Colonic mucosa (tissue), 4 donors: ENCODE measurements at regions not wholly inside any gene's neighbourhood (a gene's known extent, or its start where the extent isn't known, plus 50 kb on each side); places are given as distances from the start of the nearest gene placed in this dataset.
"Not testable (repeated sequence)": the region's sequence is repeated elsewhere in the genome, so short reads cannot be mapped to it uniquely, and the experiment has no call there.

Experiments
- DNase-seq: peaks from one replicate; pipeline ENCODE4 v3.0.0-alpha.2; 2020
- H3K27ac ChIP-seq: fragments of 200-600 bp; one replicate; pipeline ENCODE4 v1.8.0; 2021
- H3K27me3 ChIP-seq: fragments of 200-600 bp; one replicate; pipeline ENCODE4 v1.8.0; 2021
- H3K36me3 ChIP-seq: fragments of 200-600 bp; one replicate; pipeline ENCODE4 v1.8.0; 2021
- H3K4me1 ChIP-seq: fragments of 200-600 bp; one replicate; pipeline ENCODE4 v1.8.0; 2021; ENCODE audit warnings: mild to moderate bottlenecking
- H3K4me3 ChIP-seq: fragments of 200-600 bp; one replicate; pipeline ENCODE4 v1.8.0; 2021
- H3K9ac ChIP-seq, 2 donors: one replicate each; pipeline ENCODE4 v1.7.0; 2013; ENCODE audit warnings: control low read depth in 2 of 2, low read depth in 2 of 2, low read length in 2 of 2
- H3K9me3 ChIP-seq: fragments of 200-600 bp; one replicate; pipeline ENCODE4 v1.8.0; 2021
- intact Hi-C: fragments of 100-400 bp; cut with DNase I; formaldehyde crosslinking; loops from one replicate; pipeline ENCODE4 v1.14.1; 2022
- TF ChIP-seq, protein P1 (sequence below): fragments of 200-600 bp; IDR thresholded peaks from one replicate; pipeline ENCODE4 v1.8.0; 2022; ENCODE audit warnings: antibody characterized with exemption, mild to moderate bottlenecking
- donor health status: healthy.
- donor health status: DM: no; HTN: no; CAD: no.
- donor health status: DM: no; HTN: no; CAD: no.

DNA sequence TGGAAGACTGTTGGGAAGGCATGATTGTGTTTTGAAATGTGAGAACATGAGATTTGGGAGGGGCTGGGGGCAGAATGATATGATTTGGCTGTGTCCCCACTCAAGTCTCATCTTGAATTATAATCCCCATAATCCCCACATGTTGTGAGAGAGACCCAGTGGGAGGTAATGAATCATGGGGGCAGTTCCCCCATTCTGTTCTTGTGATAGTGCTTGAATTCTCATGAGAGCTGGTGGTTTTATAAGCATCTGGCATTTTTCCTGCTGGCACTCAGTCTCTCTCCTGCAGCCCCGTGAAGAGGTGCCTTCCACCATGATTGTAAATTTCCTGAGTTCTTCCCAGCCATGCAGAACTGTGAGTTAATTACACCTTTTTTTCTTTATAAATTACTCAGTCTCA lies 430.5 kb downstream of the OTOL1 start:
- Histone ChIP-seq H3K27ac (no peak overlapping the region), H3K27me3 (no peaks in the 10 kb centered on the region), H3K9ac (no peak overlapping the region), H3K36me3 (no peaks in the 10 kb centered on the region), H3K9me3 (no peaks in the 10 kb centered on the region), H3K4me1 (no peaks in the 10 kb centered on the region), H3K4me3 (no peak overlapping the region)
- intact Hi-C loops = no loop called here
- DNase-seq = no peak
- TF ChIP-seq, protein P1, sequence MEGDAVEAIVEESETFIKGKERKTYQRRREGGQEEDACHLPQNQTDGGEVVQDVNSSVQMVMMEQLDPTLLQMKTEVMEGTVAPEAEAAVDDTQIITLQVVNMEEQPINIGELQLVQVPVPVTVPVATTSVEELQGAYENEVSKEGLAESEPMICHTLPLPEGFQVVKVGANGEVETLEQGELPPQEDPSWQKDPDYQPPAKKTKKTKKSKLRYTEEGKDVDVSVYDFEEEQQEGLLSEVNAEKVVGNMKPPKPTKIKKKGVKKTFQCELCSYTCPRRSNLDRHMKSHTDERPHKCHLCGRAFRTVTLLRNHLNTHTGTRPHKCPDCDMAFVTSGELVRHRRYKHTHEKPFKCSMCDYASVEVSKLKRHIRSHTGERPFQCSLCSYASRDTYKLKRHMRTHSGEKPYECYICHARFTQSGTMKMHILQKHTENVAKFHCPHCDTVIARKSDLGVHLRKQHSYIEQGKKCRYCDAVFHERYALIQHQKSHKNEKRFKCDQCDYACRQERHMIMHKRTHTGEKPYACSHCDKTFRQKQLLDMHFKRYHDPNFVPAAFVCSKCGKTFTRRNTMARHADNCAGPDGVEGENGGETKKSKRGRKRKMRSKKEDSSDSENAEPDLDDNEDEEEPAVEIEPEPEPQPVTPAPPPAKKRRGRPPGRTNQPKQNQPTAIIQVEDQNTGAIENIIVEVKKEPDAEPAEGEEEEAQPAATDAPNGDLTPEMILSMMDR = no peak

DNA sequence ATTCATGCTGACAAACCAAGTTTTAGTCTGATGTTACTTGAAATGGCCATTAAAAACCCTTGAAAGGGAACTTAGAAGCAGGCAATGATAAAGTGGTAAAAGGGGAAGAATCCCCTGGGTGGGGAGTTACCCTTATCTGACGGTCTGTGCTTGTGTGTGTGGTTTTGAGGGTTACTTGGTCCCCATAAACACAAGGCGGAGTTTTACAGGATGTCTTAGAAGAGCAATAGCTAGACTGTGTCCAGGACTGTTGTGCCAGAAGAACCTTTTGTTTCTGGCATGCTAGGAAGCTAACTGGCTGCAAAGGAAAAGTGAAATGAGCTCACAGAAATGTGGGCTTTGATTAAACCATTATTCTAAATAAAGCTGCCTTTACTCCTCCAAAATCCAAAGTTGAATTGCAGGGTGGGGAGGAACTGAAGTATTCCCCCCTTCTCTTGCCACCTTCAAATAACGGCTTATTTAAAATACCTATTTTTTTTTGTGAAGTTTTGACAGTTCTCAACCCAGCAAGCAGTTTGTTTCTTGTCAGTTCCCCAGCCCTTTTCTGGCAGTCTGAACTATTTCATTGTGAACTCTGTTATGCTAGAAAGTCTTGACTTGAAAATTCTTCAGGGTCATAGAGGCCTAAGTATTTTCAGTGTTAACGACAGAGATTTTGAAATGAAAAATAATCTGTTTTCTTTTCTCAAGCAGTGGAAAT lies 443.5 kb downstream of the OTOL1 start:
- H3K27ac ChIP-seq = no peak overlapping the region
- H3K9me3 ChIP-seq = no peaks in the 10 kb centered on the region
- no peak for DNase-seq
- TF ChIP-seq, protein P1 = no peak
- no peak overlapping the region for H3K4me3 ChIP-seq
- no peaks in the 10 kb centered on the region for H3K4me1 ChIP-seq
- no peak overlapping the region for H3K9ac ChIP-seq
- no peaks in the 10 kb centered on the region for H3K27me3 ChIP-seq
- intact Hi-C loops = no loop called here
- no peaks in the 10 kb centered on the region for H3K36me3 ChIP-seq

DNA sequence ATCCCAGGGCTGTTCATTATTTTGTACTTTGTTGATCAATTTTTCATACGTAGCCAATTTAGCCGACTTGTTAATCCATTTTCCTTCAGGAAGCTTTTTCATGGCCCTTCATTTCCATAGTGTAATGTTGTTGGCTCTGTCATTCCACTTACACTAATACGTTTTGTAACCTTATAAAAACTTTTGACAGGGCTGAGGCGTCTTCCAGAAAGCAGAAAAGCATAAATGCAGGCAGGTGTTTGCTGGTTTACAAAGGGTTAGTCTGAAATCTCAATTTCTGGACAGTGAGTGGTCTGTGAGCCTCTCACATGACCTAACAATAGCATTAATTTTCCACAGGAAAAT lies 444.0 kb downstream of the OTOL1 start:
- H3K36me3 ChIP-seq = no peaks in the 10 kb centered on the region
- no peaks in the 10 kb centered on the region for H3K9me3 ChIP-seq
- intact Hi-C loops = no loop called here
- H3K27me3 ChIP-seq = no peaks in the 10 kb centered on the region
- DNase-seq = no peak
- H3K4me1 ChIP-seq = no peaks in the 10 kb centered on the region
- H3K27ac ChIP-seq = no peak overlapping the region
- TF ChIP-seq, protein P1 = no peak
- no peak overlapping the region for H3K4me3 ChIP-seq
- no peak overlapping the region for H3K9ac ChIP-seq

DNA sequence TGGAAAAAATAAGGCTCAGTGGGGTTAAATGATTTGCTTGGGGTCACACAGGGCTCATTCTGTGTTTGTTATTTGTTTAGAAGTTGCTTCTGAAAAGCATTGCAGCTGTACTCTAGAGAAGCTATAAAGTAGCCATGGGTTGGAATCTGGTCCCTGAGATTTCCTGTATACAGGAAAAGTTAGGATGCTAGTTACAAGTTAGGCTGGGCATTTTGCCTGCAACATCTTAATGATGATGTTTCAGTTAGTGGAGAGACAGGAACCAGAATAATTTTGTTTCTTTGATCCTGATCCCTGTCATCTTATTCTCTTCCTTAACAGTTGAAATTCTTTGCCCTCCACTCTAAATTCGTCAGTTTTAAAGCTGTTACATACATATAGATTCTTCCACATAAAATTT lies 445.3 kb downstream of the OTOL1 start:
- Histone ChIP-seq H3K4me3 (no peak overlapping the region), H3K4me1 (no peaks in the 10 kb centered on the region), H3K9ac (no peak overlapping the region), H3K27ac (no peak overlapping the region), H3K27me3 (no peaks in the 10 kb centered on the region), H3K9me3 (no peaks in the 10 kb centered on the region), H3K36me3 (no peaks in the 10 kb centered on the region)
- no peak for DNase-seq
- intact Hi-C loops = no loop called here
- TF ChIP-seq, protein P1 = no peak

DNA sequence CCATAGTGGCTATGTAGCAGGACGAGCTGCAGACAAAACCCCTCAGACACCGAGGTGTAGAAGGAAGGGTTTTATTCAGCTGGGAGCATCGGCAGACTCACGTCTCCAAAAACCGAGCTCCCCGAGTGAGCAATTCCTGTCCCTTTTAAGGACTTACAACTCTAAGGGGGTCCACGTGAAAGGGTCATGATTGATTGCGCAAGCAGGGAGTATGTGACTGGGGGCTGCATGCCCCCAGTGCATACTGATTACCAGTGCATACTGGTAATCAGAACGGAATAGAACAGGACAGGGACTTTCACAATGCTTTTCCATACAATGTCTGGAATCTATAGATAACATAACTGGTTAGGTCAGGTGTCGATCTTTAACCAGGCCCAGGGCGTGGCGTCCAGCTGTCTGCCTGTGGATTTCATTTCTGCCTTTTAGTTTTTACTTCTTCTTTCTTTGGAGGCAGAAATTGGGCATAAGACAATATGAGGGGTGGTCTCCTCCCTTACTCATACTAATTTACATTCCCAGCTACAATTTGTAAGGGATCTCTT lies 447.3 kb downstream of the OTOL1 start:
- H3K27ac ChIP-seq, H3K27me3 ChIP-seq, H3K9ac ChIP-seq, DNase-seq, H3K4me3 ChIP-seq, H3K4me1 ChIP-seq, H3K9me3 ChIP-seq, intact Hi-C loops, H3K36me3 ChIP-seq: not testable (repeated sequence)

DNA sequence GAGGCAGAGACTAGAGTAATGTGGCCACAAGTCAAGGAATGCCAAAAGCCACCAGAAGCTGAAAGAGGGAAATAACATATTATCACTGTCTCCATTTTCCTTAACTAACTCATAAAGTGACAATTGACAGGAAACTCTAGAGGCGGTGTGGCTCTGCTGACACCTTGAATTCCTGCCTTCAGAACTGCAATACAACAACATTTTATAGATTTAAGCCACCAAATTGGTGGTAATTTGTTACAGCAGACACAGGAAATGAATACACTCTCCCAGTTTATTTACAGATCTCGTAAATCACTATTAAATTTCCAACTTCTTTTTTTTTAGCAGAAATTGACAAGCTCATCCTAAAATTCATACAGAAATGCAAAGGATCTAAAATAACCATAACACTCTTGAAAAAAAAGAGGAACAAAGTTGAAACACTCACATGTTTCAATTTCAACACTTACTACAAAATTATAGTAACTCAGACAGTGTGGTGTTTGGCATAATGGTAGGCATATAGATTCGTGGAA lies 449.9 kb downstream of the OTOL1 start:
- TF ChIP-seq, protein P1 = no peak
- H3K9me3 ChIP-seq = no peaks in the 10 kb centered on the region
- no peaks in the 10 kb centered on the region for H3K27me3 ChIP-seq
- intact Hi-C loops = no loop called here
- no peaks in the 10 kb centered on the region for H3K36me3 ChIP-seq
- H3K9ac ChIP-seq = no peak overlapping the region
- H3K27ac ChIP-seq = no peak overlapping the region
- no peak overlapping the region for H3K4me3 ChIP-seq
- no peaks in the 10 kb centered on the region for H3K4me1 ChIP-seq
- no peak for DNase-seq
